Umbilical cord (tissue), 1 donor: ENCODE measurements at regions not wholly inside any gene's neighbourhood (a gene's known extent, or its start where the extent isn't known, plus 50 kb on each side); places are given as distances from the start of the nearest gene placed in this dataset.
"Not testable (repeated sequence)": the region's sequence is repeated elsewhere in the genome, so short reads cannot be mapped to it uniquely, and the experiment has no call there.

ENCODE experiments used
- DNase-seq: peaks from one replicate; pipeline ENCODE4 v3.0.0-alpha.2; 2015; ENCODE audit warnings: low spot score

DNA sequence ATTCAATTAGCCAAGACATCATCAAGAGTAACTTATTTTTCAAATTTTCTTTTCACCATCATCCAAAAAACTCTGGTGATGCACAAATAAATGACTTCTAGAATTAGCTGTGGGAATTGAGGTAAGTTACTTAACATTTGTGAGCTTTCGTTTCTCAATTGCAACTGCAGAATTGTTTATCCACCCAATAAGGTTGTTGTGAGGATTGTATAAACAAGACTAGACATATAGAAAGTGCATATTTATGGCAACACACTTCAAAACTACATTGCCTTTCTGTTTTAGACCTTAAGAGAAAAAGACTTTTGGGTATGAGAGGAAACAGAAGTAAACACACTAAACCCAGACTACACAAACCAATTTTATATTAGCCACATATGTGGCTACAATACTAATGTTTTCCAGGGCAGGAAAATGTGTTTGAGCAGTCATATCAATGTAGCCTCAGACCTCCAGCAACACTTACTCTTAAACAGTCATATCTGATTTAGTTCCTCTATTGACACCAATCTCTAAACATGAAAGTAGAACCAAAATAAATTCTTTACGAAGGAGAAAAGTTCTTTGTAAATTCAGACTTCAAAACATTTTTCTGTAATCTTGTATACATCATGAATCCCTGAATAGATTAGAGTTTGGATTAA lies 488.0 kb upstream of the CYLC2 start:
- DNase-seq = no peak

DNA sequence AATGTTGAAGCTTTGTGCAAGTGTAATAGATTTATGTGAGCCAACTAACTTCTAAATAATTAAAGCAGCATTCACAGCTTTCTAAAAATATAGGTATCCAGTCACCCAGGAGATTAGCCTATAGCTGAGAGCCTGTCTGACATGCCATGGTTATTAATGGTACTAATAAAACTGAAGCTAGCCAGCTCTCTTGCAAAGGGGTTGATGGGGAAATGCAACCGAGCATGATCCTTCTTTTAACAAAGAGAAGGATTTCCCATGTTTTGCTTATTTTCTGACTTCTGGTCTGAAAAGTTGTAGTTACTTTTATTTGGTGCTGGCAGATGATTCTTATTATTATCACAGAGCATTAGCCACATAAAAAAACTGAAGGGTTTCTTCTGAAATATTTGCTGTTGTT lies 488.7 kb upstream of the CYLC2 start:
- DNase-seq = peak; percentile 10

DNA sequence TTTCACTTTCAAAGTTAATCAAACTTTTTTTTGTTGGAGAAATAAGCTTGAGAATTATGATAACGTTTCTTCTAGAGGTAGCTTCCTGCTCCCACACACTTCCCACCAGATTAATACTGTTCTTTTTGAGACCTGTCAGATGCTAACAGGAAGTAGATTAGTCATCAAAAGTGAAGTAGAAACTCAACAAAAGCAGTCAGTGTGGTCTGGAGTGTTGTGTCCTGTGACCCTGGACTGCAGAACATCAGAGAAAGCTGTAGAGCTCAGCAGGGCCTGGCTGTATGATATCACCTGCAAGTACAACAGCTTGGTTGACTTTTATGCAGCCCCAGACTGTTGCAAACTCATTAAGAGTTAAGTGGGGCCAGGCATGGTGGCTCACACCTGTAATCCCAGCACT lies 495.7 kb upstream of the CYLC2 start:
- no peak for DNase-seq

DNA sequence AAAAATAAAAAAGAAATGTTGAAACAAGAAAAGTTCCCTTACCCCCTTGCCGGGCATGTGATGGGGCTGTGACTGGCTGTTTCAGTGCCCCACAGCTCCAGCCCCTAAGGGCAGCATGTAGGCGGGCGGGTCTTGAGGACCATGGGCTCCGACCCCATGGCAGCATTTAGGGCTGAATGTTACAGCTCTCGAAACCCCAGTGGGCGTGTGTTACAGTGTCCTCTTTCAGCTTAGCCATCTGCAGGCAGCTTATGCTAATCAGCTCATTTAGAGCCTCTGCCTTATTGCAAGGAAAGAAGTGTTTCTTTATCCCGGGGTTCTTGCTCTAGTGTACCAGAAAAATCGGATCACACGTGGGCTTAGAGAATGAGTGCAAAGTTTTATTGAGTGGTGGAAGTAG lies 497.4 kb upstream of the CYLC2 start:
- DNase-seq = no peak

DNA sequence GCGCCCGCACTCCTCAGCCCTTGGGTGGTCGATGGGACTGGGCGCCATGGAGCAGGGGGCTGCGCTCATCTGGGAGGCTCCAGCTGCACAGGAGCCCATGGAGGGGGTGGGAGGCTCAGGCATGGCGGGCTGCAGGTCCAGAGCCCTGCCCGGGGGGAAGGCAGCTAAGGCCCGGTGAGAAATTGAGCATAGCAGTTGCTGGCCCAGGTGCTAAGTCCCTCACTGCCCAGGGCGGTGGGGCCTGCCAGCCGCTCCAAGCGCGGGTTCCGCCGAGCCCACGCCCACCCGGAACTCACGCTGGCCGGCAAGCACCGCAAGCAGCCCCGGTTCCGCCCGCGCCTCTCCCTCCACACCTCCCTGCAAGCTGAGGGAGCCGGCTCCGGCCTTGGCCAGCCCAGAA lies 508.2 kb upstream of the CYLC2 start:
- DNase-seq = not testable (repeated sequence)

DNA sequence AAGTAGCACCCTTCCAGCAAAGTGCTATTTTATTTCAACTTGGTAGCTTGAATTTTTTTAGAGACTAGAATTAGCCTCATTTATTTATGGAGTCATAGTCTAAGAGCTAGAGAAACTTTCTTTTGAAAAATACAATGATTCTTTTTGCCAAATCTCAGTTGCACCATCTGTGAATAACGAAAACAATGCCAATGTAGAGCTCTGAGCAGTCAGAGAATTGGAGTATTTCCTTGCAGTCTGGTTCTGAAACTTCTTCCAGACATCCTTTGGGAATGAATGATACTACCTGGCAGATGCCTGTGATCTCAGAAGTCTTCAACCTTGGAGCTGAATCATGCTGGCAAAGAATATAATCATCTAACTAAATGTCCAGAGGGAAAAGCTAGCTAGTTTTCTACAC lies 511.5 kb upstream of the CYLC2 start:
- no peak for DNase-seq

DNA sequence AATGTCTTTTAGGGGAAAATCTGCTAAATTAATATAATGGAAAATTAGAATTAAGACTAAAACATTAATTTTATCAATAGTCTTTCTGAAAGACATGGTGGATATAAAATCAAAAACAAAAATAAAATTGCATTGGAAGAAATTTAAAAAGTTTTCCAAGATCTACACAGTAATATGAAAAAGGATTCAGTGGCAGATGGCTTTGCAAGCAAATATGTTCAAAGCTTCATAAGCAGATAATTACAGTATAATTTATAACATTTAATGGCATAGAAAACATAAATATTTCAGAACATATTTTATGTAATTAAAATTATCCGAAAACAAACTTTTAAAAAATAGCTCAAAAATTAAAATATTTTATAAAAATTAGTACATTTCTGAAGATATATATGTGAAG lies 512.4 kb upstream of the CYLC2 start:
- DNase-seq = no peak

DNA sequence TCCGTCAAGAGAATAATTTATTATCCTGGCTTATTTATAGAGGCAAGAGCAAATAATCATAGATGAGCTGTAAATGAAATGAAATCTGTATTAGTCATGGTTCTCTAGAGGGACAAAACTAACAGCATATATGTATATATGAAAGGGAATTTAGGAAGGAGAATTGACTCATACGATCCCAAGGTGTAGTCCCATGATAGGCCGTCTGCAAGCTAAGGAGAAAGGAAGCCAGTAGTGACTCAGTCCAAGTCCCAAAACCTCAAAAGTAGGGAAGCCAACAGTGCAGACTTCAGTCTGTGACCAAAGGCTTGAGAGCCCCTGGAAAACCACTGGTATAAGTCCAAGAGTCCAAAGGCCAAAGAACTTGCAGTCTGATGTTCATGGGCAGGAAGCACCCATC lies 515.9 kb upstream of the CYLC2 start:
- DNase-seq = no peak

DNA sequence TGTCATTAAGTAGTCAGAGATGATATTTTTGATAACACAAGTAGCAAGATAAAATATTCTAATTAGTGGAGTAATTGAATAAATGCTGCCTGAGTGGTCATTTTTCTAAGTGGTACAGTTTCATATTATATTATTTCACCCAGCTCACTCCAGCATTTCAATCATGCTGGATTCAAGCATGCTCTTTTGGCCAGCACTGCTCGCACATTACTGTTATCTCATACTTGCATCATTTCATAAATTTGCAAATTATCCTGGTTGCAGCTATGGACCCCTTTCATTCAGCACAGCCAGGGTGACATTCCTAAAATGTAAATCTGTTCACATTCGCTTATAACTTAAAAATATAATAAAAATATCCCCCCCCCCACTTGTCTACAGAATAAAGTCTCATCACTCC lies 520.8 kb upstream of the CYLC2 start:
- no peak for DNase-seq

DNA sequence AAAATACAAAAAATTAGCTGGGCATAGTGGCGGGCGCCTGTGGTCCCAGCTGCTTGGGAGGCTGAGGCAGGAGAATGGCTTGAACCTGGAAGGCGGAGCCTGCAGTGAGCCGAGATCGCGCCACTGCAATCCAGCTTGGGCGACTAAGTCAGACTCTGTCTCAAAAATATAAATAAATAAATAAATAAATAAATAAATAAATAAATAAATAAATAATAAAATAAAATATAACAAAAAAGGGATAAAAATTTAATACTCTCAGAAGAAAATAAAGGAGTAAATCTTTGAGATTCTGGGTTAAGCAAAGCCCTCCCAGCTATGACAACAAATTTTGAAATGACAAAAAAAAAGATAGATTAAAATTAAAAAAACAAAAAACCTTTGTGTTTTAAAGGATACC lies 525.7 kb upstream of the CYLC2 start:
- not testable (repeated sequence) for DNase-seq

DNA sequence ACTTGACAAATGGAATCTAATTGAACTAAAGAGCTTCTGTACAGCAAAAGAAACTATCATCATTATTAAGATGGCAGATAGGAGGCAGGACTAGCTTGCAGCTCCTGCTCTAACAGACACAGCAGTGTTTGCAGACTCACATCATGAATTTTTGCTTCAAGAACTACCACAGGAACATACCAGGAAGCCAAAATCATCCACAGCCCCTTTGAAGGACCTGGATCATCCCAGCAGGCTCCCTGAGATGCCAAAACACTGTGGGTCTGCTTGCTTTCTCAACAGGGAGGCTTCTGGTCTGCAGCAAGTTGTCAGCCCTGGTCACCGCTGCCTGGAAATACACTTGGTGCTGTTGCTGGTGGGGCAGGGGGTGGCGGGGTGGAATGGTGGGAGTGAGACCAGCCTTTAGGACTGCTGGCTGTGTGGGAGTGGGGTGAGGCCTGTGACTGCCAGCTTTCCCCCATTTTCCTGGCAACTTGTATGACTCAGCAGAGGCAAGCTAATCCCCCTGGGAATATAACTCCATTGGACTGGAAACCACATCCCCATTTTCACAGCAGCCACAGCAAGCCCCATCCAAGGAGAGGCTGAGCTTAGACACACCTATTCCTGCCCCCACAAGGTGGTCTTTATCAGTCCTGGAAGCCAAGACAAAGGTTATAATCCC lies 533.8 kb upstream of the CYLC2 start:
- DNase-seq = no peak

DNA sequence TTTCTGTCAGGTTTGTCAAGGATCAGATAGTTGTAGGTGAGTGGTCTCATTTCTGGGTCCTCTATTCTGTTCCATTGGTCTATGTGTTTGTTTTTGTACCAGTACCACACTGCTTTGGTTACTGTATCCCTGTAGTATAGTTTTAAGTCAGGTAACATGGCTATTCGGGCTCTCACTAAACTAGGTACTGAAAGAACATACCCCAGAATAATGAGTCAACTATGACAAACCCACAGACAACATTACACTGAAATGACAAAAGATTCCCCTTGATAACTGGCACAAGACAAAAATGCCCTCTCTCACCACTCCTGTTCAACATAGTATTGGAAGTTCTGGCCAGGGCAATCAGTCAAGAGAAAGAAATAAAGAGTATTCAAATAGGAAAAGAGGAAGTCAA lies 535.3 kb upstream of the CYLC2 start:
- no peak for DNase-seq

DNA sequence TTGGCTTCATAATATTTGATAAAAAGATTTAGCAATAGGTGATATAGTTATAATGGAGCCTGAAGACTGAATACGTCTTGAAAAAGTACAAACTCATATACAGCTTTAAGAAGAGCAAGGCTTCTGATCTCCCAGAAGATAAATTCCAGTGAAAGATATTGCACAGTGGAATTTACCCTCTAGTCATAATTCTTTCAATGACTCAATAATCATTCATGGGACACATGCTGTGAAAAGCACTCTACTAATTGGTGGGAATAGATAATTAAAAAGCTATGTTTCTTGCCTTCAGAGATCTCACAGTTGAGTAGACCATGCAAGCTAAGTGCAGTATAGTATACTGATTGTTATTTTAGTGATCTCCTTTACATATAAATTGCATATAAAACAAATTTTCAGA lies 538.6 kb upstream of the CYLC2 start:
- no peak for DNase-seq

DNA sequence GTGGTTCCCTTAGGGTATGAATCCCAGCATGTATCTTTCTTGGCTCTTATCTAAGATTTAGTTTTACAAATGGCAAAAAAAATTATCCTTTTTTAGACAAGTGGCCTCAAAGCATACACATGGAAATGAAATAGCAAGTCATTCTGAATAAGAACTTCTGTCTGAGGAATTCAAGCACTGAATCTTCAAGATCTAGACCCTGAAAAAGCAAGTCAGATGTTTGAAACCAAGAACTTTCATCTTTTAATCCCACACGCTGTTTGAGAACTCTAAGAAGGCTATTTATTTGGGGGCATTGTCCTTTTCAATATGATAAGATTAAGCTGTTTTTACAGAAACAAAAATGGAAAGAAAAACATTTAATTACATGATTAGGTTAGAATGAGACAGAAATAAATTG lies 549.2 kb upstream of the CYLC2 start:
- no peak for DNase-seq

DNA sequence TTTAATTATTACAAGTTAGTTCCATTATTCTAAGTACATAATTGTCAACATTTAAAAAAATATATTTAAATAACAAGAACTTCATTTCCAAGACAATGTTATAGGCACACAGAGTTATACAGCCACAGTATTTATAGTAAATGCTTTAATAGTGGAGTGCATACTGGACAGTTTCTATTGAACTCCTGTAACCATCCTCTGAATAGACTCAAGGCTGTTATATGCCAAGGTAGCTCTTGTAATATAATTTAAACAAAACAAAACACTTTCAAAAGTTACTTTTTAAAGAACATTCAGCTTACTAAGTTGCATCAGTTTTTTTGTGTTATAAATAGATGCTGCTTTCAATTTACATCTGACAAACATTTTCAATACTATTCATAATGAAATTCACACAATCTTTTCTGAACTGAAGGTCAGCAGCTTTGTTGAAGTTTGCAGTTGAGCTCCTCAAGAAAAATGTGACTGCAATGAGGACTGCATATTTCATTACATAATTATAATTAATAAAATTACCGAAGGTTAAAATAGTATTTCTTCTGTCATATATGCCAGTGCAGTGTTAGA lies 549.9 kb upstream of the CYLC2 start:
- DNase-seq = no peak

DNA sequence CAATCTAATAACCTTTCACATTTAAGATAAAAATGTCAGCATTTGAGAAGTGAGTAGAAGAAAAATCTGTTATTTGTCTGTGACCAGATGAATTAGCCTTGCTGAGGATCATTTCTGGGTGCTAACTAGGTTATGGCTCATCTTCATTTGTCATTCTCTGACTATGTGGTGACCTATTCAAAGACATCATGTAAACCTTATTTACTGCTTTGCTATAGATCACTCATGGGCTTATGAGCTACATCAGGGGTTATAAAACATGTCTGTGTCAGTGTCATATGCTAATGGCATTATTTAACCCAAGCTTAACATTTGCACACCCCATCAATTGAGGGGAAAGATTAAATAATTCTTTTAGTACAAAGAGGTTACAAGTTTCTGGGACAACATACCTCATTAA lies 555.5 kb upstream of the CYLC2 start:
- DNase-seq = no peak

DNA sequence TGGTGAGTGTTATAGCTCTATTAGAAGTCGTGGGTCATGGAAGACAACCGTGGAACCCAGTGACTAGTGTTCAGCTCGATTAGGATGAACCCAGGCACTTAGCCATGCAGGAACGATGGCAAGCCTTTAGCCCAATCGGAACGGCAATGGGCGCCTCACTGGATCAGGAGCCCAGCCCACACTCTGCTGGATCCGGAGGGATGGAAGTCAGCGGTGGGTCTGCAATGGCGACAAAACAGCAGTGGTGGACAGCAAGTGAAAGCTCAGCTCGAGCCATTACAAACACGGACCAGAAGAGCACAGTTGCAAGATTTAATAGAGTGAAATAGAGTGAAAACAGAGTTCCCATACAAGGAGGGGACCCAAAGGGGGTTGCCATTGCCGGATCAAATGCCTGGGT lies 558.5 kb upstream of the CYLC2 start:
- not testable (repeated sequence) for DNase-seq

DNA sequence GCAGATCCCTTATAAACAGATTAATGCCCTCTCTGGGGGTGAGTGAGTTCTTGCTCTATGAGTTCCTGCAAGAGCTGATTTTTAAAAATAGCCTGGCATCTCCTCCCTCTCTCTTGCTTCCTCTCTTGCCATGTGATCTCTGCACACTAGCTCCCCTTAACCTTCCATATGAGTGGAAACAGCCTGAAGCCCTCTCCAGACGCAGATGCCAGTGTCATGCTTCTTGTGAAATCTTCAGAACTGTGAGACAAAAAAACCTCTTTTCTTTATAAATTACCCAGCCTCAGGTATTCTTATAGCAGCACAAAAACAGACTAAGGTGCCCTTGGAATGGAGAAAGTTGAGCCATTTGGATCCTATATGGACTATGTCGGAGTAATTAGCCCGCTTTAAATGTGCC lies 559.7 kb upstream of the CYLC2 start:
- no peak for DNase-seq

DNA sequence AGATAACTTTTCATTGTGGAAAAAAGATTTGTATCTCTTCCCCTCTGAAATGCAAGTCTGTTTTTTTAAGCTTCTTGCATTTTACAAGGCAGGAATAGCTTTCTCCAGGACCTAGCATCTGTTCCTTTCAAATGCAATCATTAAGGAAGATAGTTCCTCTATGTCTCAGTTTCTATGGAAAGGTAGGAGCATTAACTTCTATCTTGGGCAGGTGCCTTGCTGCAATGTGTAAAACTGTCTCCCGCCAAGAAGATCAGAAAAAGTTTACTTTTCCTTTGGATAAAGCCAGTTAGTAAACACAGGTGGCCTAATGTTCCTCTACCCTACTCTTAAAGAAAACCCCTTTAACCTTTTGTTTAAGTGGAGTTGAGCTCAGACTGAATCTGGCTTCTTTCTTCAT lies 560.6 kb upstream of the CYLC2 start:
- DNase-seq = peak; percentile 3

DNA sequence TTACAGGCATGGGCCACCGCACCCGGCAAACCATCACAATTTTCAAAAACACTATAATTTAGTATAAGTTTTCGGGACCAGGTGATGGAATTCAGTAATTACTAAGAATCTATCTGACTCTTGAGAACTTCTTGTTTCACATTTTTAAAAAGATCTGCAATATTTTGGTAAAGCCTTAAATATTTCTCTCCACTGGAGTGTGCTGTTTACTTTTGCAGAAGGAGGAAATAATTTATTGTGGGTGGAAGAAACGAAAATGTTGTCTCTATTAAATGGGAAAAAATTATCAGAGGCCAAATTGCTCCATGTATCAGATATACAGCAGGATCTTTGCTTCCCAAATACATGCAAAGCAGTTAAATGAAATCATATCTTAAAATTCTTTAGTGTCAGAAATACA lies 566.8 kb upstream of the CYLC2 start:
- peak; percentile 1 for DNase-seq

DNA sequence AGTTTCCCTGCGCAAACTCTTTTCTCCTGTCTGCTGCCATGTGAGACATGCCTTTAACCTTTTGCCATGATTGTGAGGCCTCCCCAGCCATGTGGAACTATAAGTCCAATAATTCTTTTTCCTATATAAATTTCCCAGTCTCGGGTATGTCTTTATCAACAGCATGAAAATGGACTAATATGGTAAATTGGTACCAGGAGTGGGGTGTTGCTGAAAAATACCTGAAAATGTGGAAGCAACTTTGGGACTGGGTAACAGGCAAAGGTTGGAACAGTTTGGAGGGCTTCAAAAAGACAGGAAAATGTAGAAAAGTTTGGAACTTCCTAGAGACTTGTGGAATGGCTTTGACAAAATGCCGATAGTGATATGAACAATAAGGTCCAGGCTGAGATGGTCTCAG lies 578.9 kb upstream of the CYLC2 start:
- not testable (repeated sequence) for DNase-seq

DNA sequence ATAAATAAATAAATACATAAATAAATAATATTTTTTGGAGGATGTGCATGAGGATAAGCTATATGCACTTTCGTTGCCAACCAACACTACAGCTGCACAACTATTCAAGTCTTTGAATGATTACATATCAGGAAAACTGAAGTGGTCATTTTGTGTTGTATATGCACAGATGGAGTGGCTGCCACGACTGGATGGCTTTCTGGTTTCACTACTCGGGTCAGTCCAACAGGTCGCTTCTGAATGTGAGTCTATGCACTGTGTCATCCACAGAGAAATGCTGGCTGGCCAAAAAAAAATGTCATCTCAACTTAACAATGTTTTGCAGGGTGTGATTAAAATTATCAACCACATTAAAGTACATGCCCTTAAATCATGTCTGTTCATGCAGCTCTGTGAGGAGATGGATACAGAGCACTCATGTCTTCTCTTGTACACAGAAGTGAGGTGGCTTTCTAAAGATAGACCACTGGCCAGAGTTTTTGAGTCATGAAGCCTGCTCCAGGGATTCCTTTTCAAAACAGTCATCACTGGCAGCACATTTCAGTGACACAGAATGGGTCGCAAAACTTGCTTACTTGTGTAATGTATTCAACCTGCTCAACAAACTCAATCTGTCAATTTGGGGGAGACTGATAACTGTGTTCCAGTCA lies 589.8 kb upstream of the CYLC2 start:
- DNase-seq = no peak

DNA sequence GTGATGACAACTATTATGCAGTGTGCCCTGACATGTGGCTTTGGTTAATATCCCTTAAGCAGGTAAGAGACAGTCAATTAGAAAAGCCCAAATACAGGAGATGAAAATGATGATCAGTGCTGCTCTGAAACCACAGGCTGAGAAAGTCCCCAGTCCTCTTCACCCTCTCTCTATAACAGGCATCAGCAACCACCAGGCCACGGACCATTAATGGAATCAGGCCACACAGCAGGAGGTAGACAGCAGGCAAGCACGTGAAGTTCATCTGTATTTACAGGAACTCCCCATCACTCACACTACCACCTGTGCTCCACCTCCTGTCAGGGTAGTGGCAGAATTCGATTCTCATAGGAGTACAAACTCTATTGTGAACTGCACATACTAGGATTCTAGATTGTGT lies 591.6 kb upstream of the CYLC2 start:
- no peak for DNase-seq
